NCI-H345 (cell line): ENCODE measurements at regions not wholly inside any gene's neighbourhood (a gene's known extent, or its start where the extent isn't known, plus 50 kb on each side); places are given as distances from the start of the nearest gene placed in this dataset.

Experiments
- DNase-seq: peaks from one replicate; lab custom pipeline; 2025; lab: John Stamatoyannopoulos, UW

- DNase-seq: no peak
These were observed 104.0 kb upstream of the PTCH1 start for GRCh38 chr9:95620722-95621121.

DNA sequence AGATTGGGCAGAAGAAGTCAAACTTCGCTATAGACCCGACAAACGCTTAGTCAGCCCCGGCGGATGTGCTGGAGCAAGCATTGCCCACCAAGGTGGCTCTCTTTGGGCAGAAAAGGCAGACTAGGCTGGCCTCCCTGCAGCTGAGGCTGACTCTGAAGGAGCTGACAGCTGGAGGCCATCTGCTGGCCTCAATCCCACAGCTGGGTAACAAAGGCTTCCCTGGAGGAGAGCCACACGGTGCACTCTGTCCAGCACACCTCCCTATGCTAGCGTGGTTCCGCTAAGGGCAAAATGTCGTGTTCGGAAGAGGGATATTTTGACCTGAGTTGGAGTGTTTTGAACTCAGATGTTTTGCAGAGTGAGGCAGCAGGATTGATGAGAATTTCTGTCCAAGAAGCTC lies 103.5 kb upstream of the PTCH1 start:
- DNase-seq: no peak

DNA sequence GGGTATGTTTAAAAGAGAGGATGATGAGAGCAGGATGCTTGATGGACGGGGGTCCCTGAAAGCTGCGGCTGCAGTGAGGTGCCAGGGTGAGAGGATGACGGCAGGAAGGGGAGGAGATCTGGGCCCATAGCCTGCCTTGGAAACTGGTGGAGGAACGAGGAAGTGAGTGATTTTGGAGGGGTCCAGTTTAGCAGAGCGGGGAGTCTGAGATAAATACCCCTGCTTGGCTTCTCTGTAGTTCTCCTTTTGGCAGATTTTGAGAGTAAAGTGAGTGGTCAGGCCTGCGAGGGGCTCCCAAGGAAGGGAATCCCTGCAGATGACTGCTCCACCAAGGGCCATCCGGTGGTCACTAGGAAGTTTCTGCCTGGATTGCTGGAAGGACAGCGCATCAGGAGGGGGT lies 98.5 kb upstream of the PTCH1 start:
- DNase-seq: no peak

- DNase-seq: no peak
These were observed 96.9 kb upstream of the PTCH1 start for GRCh38 chr9:95613670-95614069.

- no peak for DNase-seq
These were observed 94.6 kb upstream of the PTCH1 start for GRCh38 chr9:95611354-95611753.

- no peak for DNase-seq
These were observed 93.4 kb upstream of the PTCH1 start for GRCh38 chr9:95610006-95610785.

GRCh38 chr9:95609426-95609825 lies 92.7 kb upstream of the PTCH1 start:
- no peak for DNase-seq

GRCh38 chr9:95608341-95608740 lies 91.6 kb upstream of the PTCH1 start:
- no peak for DNase-seq

- DNase-seq: no peak
These were observed 90.7 kb upstream of the PTCH1 start for GRCh38 chr9:95607507-95607906.

- DNase-seq: no peak
These were observed 89.9 kb upstream of the PTCH1 start for GRCh38 chr9:95606489-95607350.

DNA sequence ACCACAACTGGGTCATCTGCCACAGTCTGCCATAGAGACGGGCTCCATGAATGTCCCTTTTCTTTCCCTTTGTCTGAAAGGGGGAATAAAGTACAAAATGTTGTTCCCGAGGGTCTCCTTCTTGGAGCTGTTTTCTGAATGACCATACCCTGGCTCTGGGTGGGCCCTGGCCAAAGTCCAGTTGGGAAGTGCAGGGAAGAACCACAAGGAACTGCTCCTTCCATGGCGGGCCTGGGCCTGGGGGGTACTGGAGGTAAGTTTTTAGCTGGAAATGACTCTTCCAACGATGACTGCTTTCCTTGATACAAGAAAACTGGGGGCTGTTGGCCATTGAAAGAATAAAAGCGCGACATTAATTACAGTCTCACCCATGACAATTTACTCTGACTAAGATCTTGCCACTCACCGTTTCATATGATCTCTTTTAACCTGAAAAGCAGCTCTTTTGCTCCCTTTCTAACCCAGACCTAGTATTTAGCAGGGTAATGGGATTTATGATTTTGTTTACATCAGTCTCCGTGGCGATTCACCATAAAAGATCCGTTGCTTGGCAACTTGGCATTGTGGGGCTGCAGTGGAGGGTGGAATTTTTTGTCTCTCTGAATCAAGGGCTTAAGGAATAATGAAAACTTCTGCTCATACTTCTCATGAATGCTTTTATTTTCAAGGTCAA lies 89.2 kb upstream of the PTCH1 start:
- DNase-seq: no peak

DNA sequence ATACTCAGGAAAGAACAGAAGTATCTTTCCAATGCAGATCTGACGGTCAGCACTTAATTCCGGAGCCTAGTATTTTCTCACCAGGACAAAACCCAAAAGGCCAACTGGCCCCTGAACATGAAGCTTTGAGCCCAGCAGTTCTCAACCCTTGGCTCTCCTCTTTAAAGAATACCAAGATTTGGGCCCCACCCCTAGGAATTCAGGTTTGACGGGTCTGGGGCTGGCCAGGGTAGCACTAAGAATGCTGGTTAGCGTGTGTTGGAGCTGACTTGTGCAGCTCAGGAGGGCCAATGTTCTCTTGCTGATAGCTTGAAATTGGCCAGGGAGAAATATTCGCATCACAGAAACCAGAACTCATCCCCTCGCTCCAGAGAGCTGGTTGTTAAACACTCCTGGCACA lies 88.3 kb upstream of the PTCH1 start:
- DNase-seq: no peak

DNA sequence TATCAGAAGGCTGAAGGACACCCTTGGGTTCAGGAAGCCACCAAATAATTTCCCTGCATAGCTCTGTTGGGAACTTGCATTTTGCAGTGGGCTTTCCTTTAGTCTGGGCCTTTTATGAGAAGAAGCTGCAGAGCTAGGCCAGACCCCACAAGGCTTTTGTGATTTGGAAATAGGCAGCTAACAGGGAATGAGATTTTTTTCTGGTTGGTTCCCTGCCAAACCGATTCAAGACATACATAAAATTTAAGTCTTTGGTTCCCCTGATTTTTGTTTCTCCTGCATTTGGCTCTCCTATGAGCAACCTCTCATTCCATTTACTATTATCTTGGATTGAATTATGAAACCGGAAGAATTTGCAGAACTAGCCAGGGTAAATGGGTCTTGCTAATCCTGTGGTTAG lies 81.5 kb upstream of the PTCH1 start:
- DNase-seq: no peak

DNA sequence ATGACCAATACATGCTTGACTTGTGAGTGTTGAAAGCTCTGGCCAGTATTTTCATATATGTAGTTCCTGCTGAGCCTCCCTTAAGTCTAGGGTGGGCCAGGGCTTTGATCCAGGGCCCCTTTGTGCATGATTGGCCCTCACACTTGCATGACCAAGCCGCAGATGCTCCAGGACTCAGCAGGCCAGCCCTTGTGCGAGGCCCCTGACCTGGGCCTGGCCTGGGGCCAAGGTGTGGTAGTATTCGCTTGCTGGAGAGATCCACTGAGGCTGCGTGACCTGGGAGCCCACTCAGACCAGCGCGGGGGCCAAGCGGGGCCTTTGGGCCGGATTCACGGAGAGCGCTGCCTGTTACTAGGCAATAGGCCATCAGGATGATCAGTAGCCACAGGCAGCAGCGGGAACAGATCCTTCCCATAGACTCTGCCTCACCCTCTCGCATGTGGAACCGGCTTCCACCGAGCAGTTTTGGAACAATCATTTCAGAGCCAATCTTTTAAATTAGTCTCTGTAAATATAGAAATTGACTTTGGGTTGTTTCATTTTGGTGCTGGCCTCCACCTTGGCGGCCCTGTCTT lies 79.0 kb upstream of the PTCH1 start:
- no peak for DNase-seq

DNA sequence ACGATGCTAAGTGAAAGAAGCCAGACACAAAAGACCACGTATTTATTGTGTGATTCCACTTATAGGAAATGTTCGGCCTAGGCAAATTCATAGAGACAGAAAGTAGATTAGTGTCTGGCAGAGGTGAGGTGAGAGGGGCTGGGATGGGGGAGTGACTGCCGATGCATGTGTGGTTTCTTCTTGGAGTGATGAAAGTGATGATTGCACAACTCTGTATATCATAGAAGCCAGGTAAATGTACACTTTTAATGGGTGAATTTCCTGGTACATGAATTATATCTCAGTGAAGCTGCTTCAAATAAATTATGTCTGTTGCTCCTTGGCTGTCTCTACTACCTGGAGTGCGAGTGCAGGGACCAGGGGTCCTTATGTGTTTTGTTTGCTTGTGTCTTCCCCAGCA lies 76.2 kb upstream of the PTCH1 start:
- no peak for DNase-seq

DNA sequence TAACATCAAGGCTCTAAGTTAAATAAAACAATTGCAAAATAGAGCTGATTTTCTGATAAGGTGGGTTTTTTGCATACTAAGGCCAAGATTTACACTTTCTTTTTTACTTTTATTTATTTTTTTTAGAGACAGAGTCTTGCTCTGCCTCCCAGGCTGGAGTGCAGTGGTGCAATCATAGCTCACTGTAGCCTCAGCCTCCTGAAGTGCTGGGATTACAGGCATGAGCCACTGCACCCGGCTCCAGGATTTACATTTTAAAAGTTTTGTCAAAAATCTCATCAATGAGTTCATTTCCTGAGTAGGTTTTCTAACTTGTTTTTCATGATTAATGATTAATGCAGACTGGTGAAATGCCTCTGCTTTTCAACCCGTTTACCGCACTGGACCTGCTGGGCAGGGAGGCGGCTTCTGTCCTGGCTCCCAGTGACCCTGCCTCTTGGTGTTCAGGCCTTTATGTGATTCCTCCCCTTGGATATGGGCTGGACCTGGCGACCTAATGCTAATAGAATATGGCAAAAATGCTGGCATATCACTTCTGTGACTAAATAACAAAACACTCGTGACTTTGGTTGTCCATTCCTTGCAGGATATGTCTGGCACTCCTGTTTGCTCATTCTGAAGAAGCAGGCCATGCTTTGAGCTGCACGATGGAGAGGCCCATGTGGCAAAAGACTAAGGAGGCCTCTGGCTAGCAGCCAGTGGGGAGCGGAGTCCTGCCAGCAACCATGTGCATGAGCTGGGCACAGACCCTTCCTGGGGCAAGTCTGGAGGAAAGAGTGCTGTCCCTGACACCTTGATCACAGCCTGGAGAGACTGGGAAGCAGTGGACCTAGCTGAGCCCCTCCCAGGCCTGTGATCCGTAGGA lies 72.2 kb upstream of the PTCH1 start:
- DNase-seq: no peak

- no peak for DNase-seq
These were observed 70.5 kb upstream of the PTCH1 start for GRCh38 chr9:95587021-95587964.

DNA sequence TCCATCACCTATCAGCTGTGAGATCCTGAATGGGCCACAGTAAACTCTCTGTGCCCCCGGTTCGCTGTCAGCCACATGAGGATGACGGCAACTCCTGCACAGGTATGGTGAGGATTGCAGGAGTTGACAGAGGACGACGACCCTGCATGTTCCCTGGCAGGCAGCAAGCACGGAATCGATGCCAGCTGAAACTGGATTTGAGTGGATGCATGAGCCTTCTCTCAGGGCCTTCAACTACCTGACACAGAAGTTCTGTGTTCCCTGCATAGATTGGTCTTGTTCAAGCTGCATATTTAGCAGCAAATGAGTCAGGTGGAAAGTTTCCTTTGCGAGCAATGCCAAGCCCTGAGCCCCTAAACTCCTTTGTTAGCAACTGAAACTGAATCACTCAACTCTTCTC lies 69.6 kb upstream of the PTCH1 start:
- DNase-seq: no peak

GRCh38 chr9:95585824-95586223 lies 69.1 kb upstream of the PTCH1 start:
- DNase-seq: no peak

GRCh38 chr9:95584176-95584575 lies 67.4 kb upstream of the PTCH1 start:
- DNase-seq: no peak
